ENCODE measurements at regions not wholly inside any gene's neighbourhood (a gene's known extent, or its start where the extent isn't known, plus 50 kb on each side); places are given as distances from the start of the nearest gene placed in this dataset.
"Not testable (repeated sequence)": the region's sequence is repeated elsewhere in the genome, so short reads cannot be mapped to it uniquely, and the experiment has no call there.

- H3K9me3 ChIP-seq (ENCODE audit: control extremely low read depth in 1 of 3, control insufficient read depth in 2 of 3, insufficient read depth in 1 of 3, low read length in 2 of 3); H3K27me3 Mint-ChIP-seq; H2AFZ ChIP-seq (ENCODE audit: insufficient read depth, low read depth, low read length, poor library complexity, severe bottlenecking); H3K4me1 Mint-ChIP-seq; H3K4me2 ChIP-seq (replicated peaks; ENCODE audit: low read depth, low read length, poor library complexity, severe bottlenecking); intact Hi-C loops (cut with micrococcal nuclease); H3K9me3 Mint-ChIP-seq (ENCODE audit: insufficient read depth); H3K36me3 ChIP-seq (replicated peaks in 1 of 2; ENCODE audit: control extremely low read depth in 1 of 2, control insufficient read depth in 1 of 2, extremely low read depth in 1 of 2, insufficient read depth in 2 of 2, low read length in 1 of 2); H3K27ac ChIP-seq (ENCODE audit: low read length in 2 of 2); H3K9ac ChIP-seq (ENCODE audit: low read length); POLR2A ChIA-PET; DNase-seq; H3K4me1 ChIP-seq (ENCODE audit: control insufficient read depth in 2 of 2, insufficient read depth in 2 of 2, low read length in 2 of 2); H3K27ac Mint-ChIP-seq; H3K4me3 Mint-ChIP-seq; H3K4me3 ChIP-seq (ENCODE audit: control extremely low read depth in 1 of 5, extremely low read depth in 1 of 5, insufficient read depth in 1 of 5, low read depth in 2 of 5, low read length in 4 of 5); H3K27me3 ChIP-seq (replicated peaks in 1 of 4; ENCODE audit: control extremely low read depth in 1 of 4, control insufficient read depth in 3 of 4, insufficient read depth in 4 of 4, low read length in 3 of 4); CTCF ChIA-PET; H3K79me2 ChIP-seq (ENCODE audit: control insufficient read depth, insufficient read depth, low read length); ATAC-seq (ENCODE audit: low read depth); H4K20me1 ChIP-seq (ENCODE audit: control insufficient read depth, insufficient read depth, low read length, poor library complexity, severe bottlenecking): not testable (repeated sequence)
- WGBS (ENCODE audit: insufficient coverage) = no CpG with 5 or more reads among the region's 1 CpG
Measured at GRCh38 chrX:74030766-74031165, 178.3 kb upstream of the XIST start.

GRCh38 chrX:74025145-74025544, 172.6 kb upstream of the XIST start:
- intact Hi-C loops (cut with micrococcal nuclease); H3K4me3 Mint-ChIP-seq; H3K9me3 Mint-ChIP-seq (ENCODE audit: insufficient read depth); H3K4me1 Mint-ChIP-seq; H3K36me3 ChIP-seq (replicated peaks in 1 of 2; ENCODE audit: control extremely low read depth in 1 of 2, control insufficient read depth in 1 of 2, extremely low read depth in 1 of 2, insufficient read depth in 2 of 2, low read length in 1 of 2); H2AFZ ChIP-seq (ENCODE audit: insufficient read depth, low read depth, low read length, poor library complexity, severe bottlenecking); H3K4me3 ChIP-seq (ENCODE audit: control extremely low read depth in 1 of 5, extremely low read depth in 1 of 5, insufficient read depth in 1 of 5, low read depth in 2 of 5, low read length in 4 of 5); H3K27me3 Mint-ChIP-seq; H3K27ac ChIP-seq (ENCODE audit: low read length in 2 of 2); CTCF ChIA-PET; DNase-seq; H4K20me1 ChIP-seq (ENCODE audit: control insufficient read depth, insufficient read depth, low read length, poor library complexity, severe bottlenecking); H3K9me3 ChIP-seq (ENCODE audit: control extremely low read depth in 1 of 3, control insufficient read depth in 2 of 3, insufficient read depth in 1 of 3, low read length in 2 of 3); H3K4me1 ChIP-seq (ENCODE audit: control insufficient read depth in 2 of 2, insufficient read depth in 2 of 2, low read length in 2 of 2); H3K9ac ChIP-seq (ENCODE audit: low read length); H3K27ac Mint-ChIP-seq; H3K27me3 ChIP-seq (replicated peaks in 1 of 4; ENCODE audit: control extremely low read depth in 1 of 4, control insufficient read depth in 3 of 4, insufficient read depth in 4 of 4, low read length in 3 of 4); H3K4me2 ChIP-seq (replicated peaks; ENCODE audit: low read depth, low read length, poor library complexity, severe bottlenecking); POLR2A ChIA-PET; H3K79me2 ChIP-seq (ENCODE audit: control insufficient read depth, insufficient read depth, low read length); ATAC-seq (ENCODE audit: low read depth): not testable (repeated sequence)
- no CpG with 5 or more reads among the region's 3 CpGs for WGBS (ENCODE audit: insufficient coverage)

GRCh38 chrX:74023203-74023602, 170.7 kb upstream of the XIST start:
- Histone ChIP-seq H3K4me2 (replicated peaks; ENCODE audit: low read depth, low read length, poor library complexity, severe bottlenecking) (no peak overlapping the region), H3K36me3 (replicated peaks in 1 of 2; ENCODE audit: control extremely low read depth in 1 of 2, control insufficient read depth in 1 of 2, extremely low read depth in 1 of 2, insufficient read depth in 2 of 2, low read length in 1 of 2) (no peaks in the 10 kb centered on the region), H3K79me2 (ENCODE audit: control insufficient read depth, insufficient read depth, low read length) (no peaks in the 10 kb centered on the region), H3K9ac (ENCODE audit: low read length) (no peak overlapping the region), H3K27me3 (replicated peaks in 1 of 4; ENCODE audit: control extremely low read depth in 1 of 4, control insufficient read depth in 3 of 4, insufficient read depth in 4 of 4, low read length in 3 of 4) (no peaks in the 10 kb centered on the region), H3K4me3 (ENCODE audit: control extremely low read depth in 1 of 5, extremely low read depth in 1 of 5, insufficient read depth in 1 of 5, low read depth in 2 of 5, low read length in 4 of 5) (no peak overlapping the region), H3K9me3 (ENCODE audit: control extremely low read depth in 1 of 3, control insufficient read depth in 2 of 3, insufficient read depth in 1 of 3, low read length in 2 of 3) (peaks cover 0 to 3% (median 0%) of the 10 kb centered on the region in 3 donors), H3K27ac (ENCODE audit: low read length in 2 of 2) (no peak overlapping the region), H2AFZ (ENCODE audit: insufficient read depth, low read depth, low read length, poor library complexity, severe bottlenecking) (no peak overlapping the region), H3K4me1 (ENCODE audit: control insufficient read depth in 2 of 2, insufficient read depth in 2 of 2, low read length in 2 of 2) (no peaks in the 10 kb centered on the region), H4K20me1 (ENCODE audit: control insufficient read depth, insufficient read depth, low read length, poor library complexity, severe bottlenecking) (no peaks in the 10 kb centered on the region)
- POLR2A ChIA-PET = no interaction called here
- Mint-ChIP-seq H3K27me3 (no peaks in the 10 kb centered on the region), H3K9me3 (ENCODE audit: insufficient read depth) (peaks cover 2% of the 10 kb centered on the region), H3K4me3 (no peak overlapping the region), H3K4me1 (no peaks in the 10 kb centered on the region), H3K27ac (no peak overlapping the region)
- intact Hi-C loops (cut with micrococcal nuclease) = no loop called here
- CTCF ChIA-PET = no interaction called here
- ATAC-seq (ENCODE audit: low read depth) = no peak
- TF ChIP-seq EZH2 (IDR thresholded peaks at IDR 0.05; ENCODE audit: borderline replicate concordance, insufficient read depth, low read depth, low read length, poor library complexity, severe bottlenecking) = no peak
- TF ChIP-seq CTCF (IDR thresholded peaks at IDR 0.05) = no peak
- no CpG with 5 or more reads among the region's 2 CpGs for WGBS (ENCODE audit: insufficient coverage)
- no peak for DNase-seq
